PC-3 (cell line): ENCODE measurements at regions not wholly inside any gene's neighbourhood (a gene's known extent, or its start where the extent isn't known, plus 50 kb on each side); places are given as distances from the start of the nearest gene placed in this dataset.

Experiments
- CTCF ChIP-seq: fragments of 300-600 bp; sonication (generic); conservative IDR thresholded peaks from 2 replicates; pipeline ENCODE4 v1.5.1; 2017; ENCODE audit warnings: antibody characterized with exemption, low read depth, mild to moderate bottlenecking, low read length
- EZH2 ChIP-seq: fragments of 300-600 bp; sonication (generic); IDR thresholded peaks from one replicate; pipeline ENCODE4 v1.6.1; 2017; ENCODE audit warnings: antibody characterized with exemption, mild to moderate bottlenecking, low read length; ENCODE audit not compliant: unreplicated experiment
- EZH2phosphoT487 ChIP-seq: fragments of 300-600 bp; sonication (generic); IDR thresholded peaks from 2 replicates; pipeline ENCODE4 v1.6.1; 2018; ENCODE audit warnings: mild to moderate bottlenecking, antibody characterized with exemption, low read length, borderline replicate concordance

- TF ChIP-seq EZH2 (no peak), CTCF (no peak), EZH2phosphoT487 (no peak)
Measured at GRCh38 chr15:97156739-97157265, 803.7 kb upstream of the ARRDC4 start.
